Nephron progenitor cell (in vitro differentiated cells): ENCODE measurements at regions not wholly inside any gene's neighbourhood (a gene's known extent, or its start where the extent isn't known, plus 50 kb on each side); places are given as distances from the start of the nearest gene placed in this dataset.

ENCODE experiments used
- DNase-seq: peaks from one replicate; pipeline ENCODE4 v3.0.0; 2021
- H3K27ac Mint-ChIP-seq: 2 replicates; pipeline ENCODE4 v1.8.0; 2021; ENCODE audit warnings: mild to moderate bottlenecking, moderate library complexity, mixed read lengths
- H3K27me3 Mint-ChIP-seq: 2 replicates; pipeline ENCODE4 v1.8.0; 2021; ENCODE audit warnings: mild to moderate bottlenecking, low read depth, mixed read lengths; ENCODE audit not compliant: poor library complexity
- H3K36me3 Mint-ChIP-seq: 2 replicates; pipeline ENCODE4 v1.8.0; 2021; ENCODE audit warnings: low read depth, mixed read lengths
- H3K4me1 Mint-ChIP-seq: 2 replicates; pipeline ENCODE4 v1.8.0; 2021; ENCODE audit warnings: mixed read lengths
- H3K4me3 Mint-ChIP-seq: 2 replicates; pipeline ENCODE4 v1.8.0; 2021; ENCODE audit warnings: mild to moderate bottlenecking, moderate library complexity, mixed read lengths
- H3K9me3 Mint-ChIP-seq: 2 replicates; pipeline ENCODE4 v1.8.0; 2021; ENCODE audit warnings: mild to moderate bottlenecking, moderate library complexity, mixed read lengths
- TF ChIP-seq, protein P1 (sequence below): fragments of 200-600 bp; sonication (generic); IDR thresholded peaks from 2 replicates; pipeline ENCODE4 v1.5.0; 2021; ENCODE audit warnings: antibody characterized with exemption

- Mint-ChIP-seq H3K4me3 (no peak overlapping the region), H3K9me3 (no peaks in the 10 kb centered on the region), H3K4me1 (peaks cover 20% of the 10 kb centered on the region), H3K36me3 (no peaks in the 10 kb centered on the region), H3K27ac (no peak overlapping the region), H3K27me3 (no peaks in the 10 kb centered on the region)
- TF ChIP-seq, protein P1, sequence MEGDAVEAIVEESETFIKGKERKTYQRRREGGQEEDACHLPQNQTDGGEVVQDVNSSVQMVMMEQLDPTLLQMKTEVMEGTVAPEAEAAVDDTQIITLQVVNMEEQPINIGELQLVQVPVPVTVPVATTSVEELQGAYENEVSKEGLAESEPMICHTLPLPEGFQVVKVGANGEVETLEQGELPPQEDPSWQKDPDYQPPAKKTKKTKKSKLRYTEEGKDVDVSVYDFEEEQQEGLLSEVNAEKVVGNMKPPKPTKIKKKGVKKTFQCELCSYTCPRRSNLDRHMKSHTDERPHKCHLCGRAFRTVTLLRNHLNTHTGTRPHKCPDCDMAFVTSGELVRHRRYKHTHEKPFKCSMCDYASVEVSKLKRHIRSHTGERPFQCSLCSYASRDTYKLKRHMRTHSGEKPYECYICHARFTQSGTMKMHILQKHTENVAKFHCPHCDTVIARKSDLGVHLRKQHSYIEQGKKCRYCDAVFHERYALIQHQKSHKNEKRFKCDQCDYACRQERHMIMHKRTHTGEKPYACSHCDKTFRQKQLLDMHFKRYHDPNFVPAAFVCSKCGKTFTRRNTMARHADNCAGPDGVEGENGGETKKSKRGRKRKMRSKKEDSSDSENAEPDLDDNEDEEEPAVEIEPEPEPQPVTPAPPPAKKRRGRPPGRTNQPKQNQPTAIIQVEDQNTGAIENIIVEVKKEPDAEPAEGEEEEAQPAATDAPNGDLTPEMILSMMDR, result no peak
- no peak for DNase-seq
Observed at GRCh38 chr1:168972225-168972624, 134.3 kb upstream of the ATP1B1 start.

GRCh38 chr1:168972887-168973286, 133.6 kb upstream of the ATP1B1 start:
- H3K9me3 Mint-ChIP-seq, result no peaks in the 10 kb centered on the region
- no peak overlapping the region for H3K4me3 Mint-ChIP-seq
- peaks cover 20% of the 10 kb centered on the region for H3K4me1 Mint-ChIP-seq
- H3K36me3 Mint-ChIP-seq, result no peaks in the 10 kb centered on the region
- TF ChIP-seq, protein P1, result no peak
- H3K27ac Mint-ChIP-seq, result no peak overlapping the region
- no peak for DNase-seq
- no peaks in the 10 kb centered on the region for H3K27me3 Mint-ChIP-seq

GRCh38 chr1:168974117-168974516, 132.4 kb upstream of the ATP1B1 start:
- Mint-ChIP-seq H3K27ac (no peak overlapping the region), H3K9me3 (peaks cover 3% of the 10 kb centered on the region), H3K27me3 (no peaks in the 10 kb centered on the region), H3K4me1 (peaks cover 20% of the 10 kb centered on the region), H3K4me3 (no peak overlapping the region), H3K36me3 (no peaks in the 10 kb centered on the region)
- TF ChIP-seq, protein P1, result no peak
- no peak for DNase-seq

GRCh38 chr1:168974611-168975010, 131.9 kb upstream of the ATP1B1 start:
- peaks cover 3% of the 10 kb centered on the region for H3K27me3 Mint-ChIP-seq
- DNase-seq, result no peak
- peaks cover 20% of the 10 kb centered on the region for H3K4me1 Mint-ChIP-seq
- H3K27ac Mint-ChIP-seq, result no peak overlapping the region
- no peak overlapping the region for H3K4me3 Mint-ChIP-seq
- H3K9me3 Mint-ChIP-seq, result peaks cover 3% of the 10 kb centered on the region
- no peaks in the 10 kb centered on the region for H3K36me3 Mint-ChIP-seq
- TF ChIP-seq, protein P1, result no peak

DNA sequence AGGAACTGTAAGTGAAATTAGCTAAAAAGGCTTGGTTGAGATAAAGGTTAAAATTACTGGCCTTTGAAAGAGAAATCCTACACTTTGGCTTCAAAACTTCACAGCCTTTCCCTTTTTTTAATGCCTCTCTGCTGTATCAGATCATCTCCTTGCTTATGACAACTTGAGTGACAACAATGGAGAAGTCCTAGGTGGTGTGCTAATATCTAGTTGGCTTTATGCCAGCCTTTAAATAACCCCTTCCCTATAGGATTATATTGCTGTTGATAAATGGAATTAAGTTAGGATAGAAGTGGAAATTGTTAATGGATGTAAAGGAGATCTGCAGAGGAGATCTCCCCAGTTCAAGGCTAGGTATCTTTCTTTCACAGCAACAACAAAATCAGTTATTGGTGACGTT, 130.2 kb upstream of the ATP1B1 start:
- TF ChIP-seq, protein P1, result no peak

DNA sequence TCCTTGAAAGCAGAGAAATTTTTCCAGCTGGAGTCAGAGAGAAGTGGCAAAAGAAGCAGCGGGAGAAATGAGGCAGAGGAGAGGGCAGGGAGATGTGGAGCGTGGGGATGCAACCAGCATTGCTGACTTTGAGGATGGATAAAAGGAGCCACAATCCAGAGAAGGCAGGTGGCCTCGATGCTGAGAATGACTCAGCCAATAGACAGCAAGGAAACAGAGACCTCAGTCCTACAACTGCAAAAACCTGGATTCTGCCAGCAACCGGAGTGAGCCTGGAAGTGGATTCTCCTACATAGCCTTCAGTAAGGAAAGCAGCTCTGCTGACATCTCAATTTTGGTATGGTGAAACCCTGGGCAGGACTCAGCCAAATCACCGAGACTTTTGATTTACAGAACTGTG, 128.9 kb upstream of the ATP1B1 start:
- Mint-ChIP-seq H3K4me3 (no peak overlapping the region), H3K27me3 (peaks cover 8% of the 10 kb centered on the region), H3K4me1 (no peaks in the 10 kb centered on the region), H3K27ac (no peak overlapping the region), H3K36me3 (no peaks in the 10 kb centered on the region), H3K9me3 (peaks cover 3% of the 10 kb centered on the region)
- no peak for DNase-seq
- TF ChIP-seq, protein P1, result no peak

More for the DNA sequence above, 130.2 kb upstream of the ATP1B1 start:
- Mint-ChIP-seq H3K4me3 (no peak overlapping the region), H3K9me3 (peaks cover 3% of the 10 kb centered on the region), H3K27ac (no peak overlapping the region), H3K27me3 (peaks cover 8% of the 10 kb centered on the region), H3K4me1 (peaks cover 5% of the 10 kb centered on the region), H3K36me3 (no peaks in the 10 kb centered on the region)
- DNase-seq, result no peak
